NT2/D1 (cell line): ENCODE measurements at regions not wholly inside any gene's neighbourhood (a gene's known extent, or its start where the extent isn't known, plus 50 kb on each side); places are given as distances from the start of the nearest gene placed in this dataset.
"Not testable (repeated sequence)": the region's sequence is repeated elsewhere in the genome, so short reads cannot be mapped to it uniquely, and the experiment has no call there.

Experiments used
- DNase-seq: peaks from one replicate; pipeline ENCODE4 v3.0.0-alpha.2; 2011; ENCODE audit warnings: low read depth, low spot score
- H3K27me3 ChIP-seq: 2 replicates; pipeline ENCODE4 v1.6.0; 2011; ENCODE audit warnings: mild to moderate bottlenecking; ENCODE audit not compliant: insufficient read length, insufficient read depth
- H3K36me3 ChIP-seq: 2 replicates; pipeline ENCODE4 v1.6.1; 2011; ENCODE audit warnings: mild to moderate bottlenecking, low read length, mixed read lengths; ENCODE audit not compliant: insufficient read depth, insufficient read length
- H3K4me1 ChIP-seq: 2 replicates; pipeline ENCODE4 v1.5.1; 2011; ENCODE audit not compliant: insufficient read depth, insufficient read length
- H3K4me3 ChIP-seq: 2 replicates; pipeline ENCODE4 v1.5.1; 2011; ENCODE audit warnings: low read depth; ENCODE audit not compliant: insufficient read length
- H3K9ac ChIP-seq: 2 replicates; pipeline ENCODE4 v1.6.0; 2011; ENCODE audit warnings: low read depth; ENCODE audit not compliant: insufficient read length
- H3K9me3 ChIP-seq: 2 replicates; pipeline ENCODE4 v1.5.1; 2011; ENCODE audit warnings: mild to moderate bottlenecking, low read length; ENCODE audit not compliant: insufficient read depth
- SUZ12 ChIP-seq: IDR thresholded peaks from 2 replicates; pipeline ENCODE4 v1.6.1; 2011; ENCODE audit not compliant: insufficient read length, insufficient read depth; ENCODE audit errors: extremely low read depth
- YY1 ChIP-seq: IDR thresholded peaks from 2 replicates; pipeline ENCODE4 v1.6.1; 2011; ENCODE audit not compliant: insufficient read length, insufficient read depth
- ZNF274 ChIP-seq: IDR thresholded peaks from 2 replicates; pipeline ENCODE4 v1.6.1; 2011; ENCODE audit warnings: mild to moderate bottlenecking, low read depth, low read length

GRCh38 chr14:87405563-87405962, 587.4 kb downstream of the GALC start:
- TF ChIP-seq SUZ12 (no peak), YY1 (no peak), ZNF274 (no peak)
- no peaks in the 10 kb centered on the region for H3K4me1 ChIP-seq
- no peak for DNase-seq
- no peak overlapping the region for H3K4me3 ChIP-seq
- H3K9ac ChIP-seq = no peak overlapping the region
- no peaks in the 10 kb centered on the region for H3K27me3 ChIP-seq
- H3K36me3 ChIP-seq = no peaks in the 10 kb centered on the region
- no peaks in the 10 kb centered on the region for H3K9me3 ChIP-seq

GRCh38 chr14:87397499-87397898, 595.5 kb downstream of the GALC start:
- TF ChIP-seq YY1 = no peak
- no peak for TF ChIP-seq SUZ12
- no peak for TF ChIP-seq ZNF274
- Histone ChIP-seq H3K4me3 (no peak overlapping the region), H3K9me3 (no peaks in the 10 kb centered on the region), H3K36me3 (no peaks in the 10 kb centered on the region), H3K9ac (no peak overlapping the region), H3K27me3 (no peaks in the 10 kb centered on the region), H3K4me1 (no peaks in the 10 kb centered on the region)
- DNase-seq = no peak

GRCh38 chr14:87391066-87391465, 601.9 kb downstream of the GALC start:
- Histone ChIP-seq H3K27me3 (no peaks in the 10 kb centered on the region), H3K9me3 (no peaks in the 10 kb centered on the region), H3K4me3 (no peak overlapping the region), H3K36me3 (no peaks in the 10 kb centered on the region), H3K4me1 (no peaks in the 10 kb centered on the region), H3K9ac (no peak overlapping the region)
- TF ChIP-seq ZNF274 (no peak), YY1 (no peak), SUZ12 (no peak)
- DNase-seq = no peak

- Histone ChIP-seq H3K27me3 (no peaks in the 10 kb centered on the region), H3K4me1 (no peaks in the 10 kb centered on the region), H3K4me3 (no peak overlapping the region), H3K36me3 (no peaks in the 10 kb centered on the region), H3K9ac (no peak overlapping the region), H3K9me3 (no peaks in the 10 kb centered on the region)
- no peak for TF ChIP-seq SUZ12
- no peak for TF ChIP-seq YY1
- no peak for TF ChIP-seq ZNF274
- no peak for DNase-seq
These were observed 604.0 kb downstream of the GALC start for GRCh38 chr14:87388946-87389345.

- no peak overlapping the region for H3K9ac ChIP-seq
- H3K4me3 ChIP-seq = no peak overlapping the region
- no peaks in the 10 kb centered on the region for H3K9me3 ChIP-seq
- no peak for DNase-seq
- no peak for TF ChIP-seq YY1
- TF ChIP-seq SUZ12 = no peak
- no peaks in the 10 kb centered on the region for H3K4me1 ChIP-seq
- H3K27me3 ChIP-seq = no peaks in the 10 kb centered on the region
- no peaks in the 10 kb centered on the region for H3K36me3 ChIP-seq
These were observed 605.2 kb downstream of the GALC start for GRCh38 chr14:87387806-87388205.

GRCh38 chr14:87386524-87386923, 606.5 kb downstream of the GALC start:
- no peak overlapping the region for H3K9ac ChIP-seq
- no peaks in the 10 kb centered on the region for H3K27me3 ChIP-seq
- no peak overlapping the region for H3K4me3 ChIP-seq
- H3K4me1 ChIP-seq = no peaks in the 10 kb centered on the region
- H3K9me3 ChIP-seq = no peaks in the 10 kb centered on the region
- no peak for DNase-seq
- no peak for TF ChIP-seq ZNF274
- no peak for TF ChIP-seq YY1
- TF ChIP-seq SUZ12 = no peak
- no peaks in the 10 kb centered on the region for H3K36me3 ChIP-seq

- no peak for TF ChIP-seq ZNF274
- no peak for TF ChIP-seq YY1
- TF ChIP-seq SUZ12 = no peak
- no peak overlapping the region for H3K4me3 ChIP-seq
- H3K9ac ChIP-seq = no peak overlapping the region
- H3K4me1 ChIP-seq = no peaks in the 10 kb centered on the region
- no peak for DNase-seq
- H3K9me3 ChIP-seq = no peaks in the 10 kb centered on the region
- H3K36me3 ChIP-seq = no peaks in the 10 kb centered on the region
- H3K27me3 ChIP-seq = no peaks in the 10 kb centered on the region
These were observed 612.9 kb downstream of the GALC start for GRCh38 chr14:87380054-87380453.

GRCh38 chr14:87368751-87369150, 624.2 kb downstream of the GALC start:
- TF ChIP-seq ZNF274 (no peak), YY1 (no peak), SUZ12 (no peak)
- Histone ChIP-seq H3K27me3 (no peaks in the 10 kb centered on the region), H3K4me3 (no peak overlapping the region), H3K36me3 (no peaks in the 10 kb centered on the region), H3K4me1 (no peaks in the 10 kb centered on the region), H3K9ac (no peak overlapping the region), H3K9me3 (no peaks in the 10 kb centered on the region)
- DNase-seq = no peak

- not testable (repeated sequence) for H3K4me1 ChIP-seq, H3K9ac ChIP-seq, H3K27me3 ChIP-seq, H3K4me3 ChIP-seq, DNase-seq, H3K9me3 ChIP-seq, H3K36me3 ChIP-seq
These were observed 632.7 kb downstream of the GALC start for GRCh38 chr14:87360246-87360645.
